ENCODE measurements at regions not wholly inside any gene's neighbourhood (a gene's known extent, or its start where the extent isn't known, plus 50 kb on each side); places are given as distances from the start of the nearest gene placed in this dataset.
"Not testable (repeated sequence)": the region's sequence is repeated elsewhere in the genome, so short reads cannot be mapped to it uniquely, and the experiment has no call there.

- not testable (repeated sequence) for TF ChIP-seq CTCF (IDR thresholded peaks at IDR 0.05); YY1 (IDR thresholded peaks at IDR 0.05; ENCODE audit: low read depth); RAD21 (IDR thresholded peaks at IDR 0.05; ENCODE audit: low read length); TEAD4 (IDR thresholded peaks at IDR 0.05; ENCODE audit: borderline replicate concordance, insufficient read depth); FOSL2 (IDR thresholded peaks at IDR 0.05; ENCODE audit: borderline replicate concordance, low read depth); EZH2phosphoT487 (IDR thresholded peaks at IDR 0.05; ENCODE audit: borderline replicate concordance, low read depth); CHD2 (IDR thresholded peaks at IDR 0.05; ENCODE audit: low read length, partially characterized antibody); FOXJ3 (CRISPR knock-in tag; IDR thresholded peaks at IDR 0.05); SMC3 (IDR thresholded peaks at IDR 0.05; ENCODE audit: low read depth, low read length); NRF1 (IDR thresholded peaks at IDR 0.05; ENCODE audit: low read depth, low read length); MAX (IDR thresholded peaks at IDR 0.05; ENCODE audit: low read depth); POLR2AphosphoS5 (IDR thresholded peaks at IDR 0.05; ENCODE audit: low read depth, low read length)
- TF ChIP-seq, protein P1, sequence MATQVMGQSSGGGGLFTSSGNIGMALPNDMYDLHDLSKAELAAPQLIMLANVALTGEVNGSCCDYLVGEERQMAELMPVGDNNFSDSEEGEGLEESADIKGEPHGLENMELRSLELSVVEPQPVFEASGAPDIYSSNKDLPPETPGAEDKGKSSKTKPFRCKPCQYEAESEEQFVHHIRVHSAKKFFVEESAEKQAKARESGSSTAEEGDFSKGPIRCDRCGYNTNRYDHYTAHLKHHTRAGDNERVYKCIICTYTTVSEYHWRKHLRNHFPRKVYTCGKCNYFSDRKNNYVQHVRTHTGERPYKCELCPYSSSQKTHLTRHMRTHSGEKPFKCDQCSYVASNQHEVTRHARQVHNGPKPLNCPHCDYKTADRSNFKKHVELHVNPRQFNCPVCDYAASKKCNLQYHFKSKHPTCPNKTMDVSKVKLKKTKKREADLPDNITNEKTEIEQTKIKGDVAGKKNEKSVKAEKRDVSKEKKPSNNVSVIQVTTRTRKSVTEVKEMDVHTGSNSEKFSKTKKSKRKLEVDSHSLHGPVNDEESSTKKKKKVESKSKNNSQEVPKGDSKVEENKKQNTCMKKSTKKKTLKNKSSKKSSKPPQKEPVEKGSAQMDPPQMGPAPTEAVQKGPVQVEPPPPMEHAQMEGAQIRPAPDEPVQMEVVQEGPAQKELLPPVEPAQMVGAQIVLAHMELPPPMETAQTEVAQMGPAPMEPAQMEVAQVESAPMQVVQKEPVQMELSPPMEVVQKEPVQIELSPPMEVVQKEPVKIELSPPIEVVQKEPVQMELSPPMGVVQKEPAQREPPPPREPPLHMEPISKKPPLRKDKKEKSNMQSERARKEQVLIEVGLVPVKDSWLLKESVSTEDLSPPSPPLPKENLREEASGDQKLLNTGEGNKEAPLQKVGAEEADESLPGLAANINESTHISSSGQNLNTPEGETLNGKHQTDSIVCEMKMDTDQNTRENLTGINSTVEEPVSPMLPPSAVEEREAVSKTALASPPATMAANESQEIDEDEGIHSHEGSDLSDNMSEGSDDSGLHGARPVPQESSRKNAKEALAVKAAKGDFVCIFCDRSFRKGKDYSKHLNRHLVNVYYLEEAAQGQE (IDR thresholded peaks at IDR 0.05; ENCODE audit: low read depth, low read length) = not testable (repeated sequence)
- TF ChIP-seq, protein P2, sequence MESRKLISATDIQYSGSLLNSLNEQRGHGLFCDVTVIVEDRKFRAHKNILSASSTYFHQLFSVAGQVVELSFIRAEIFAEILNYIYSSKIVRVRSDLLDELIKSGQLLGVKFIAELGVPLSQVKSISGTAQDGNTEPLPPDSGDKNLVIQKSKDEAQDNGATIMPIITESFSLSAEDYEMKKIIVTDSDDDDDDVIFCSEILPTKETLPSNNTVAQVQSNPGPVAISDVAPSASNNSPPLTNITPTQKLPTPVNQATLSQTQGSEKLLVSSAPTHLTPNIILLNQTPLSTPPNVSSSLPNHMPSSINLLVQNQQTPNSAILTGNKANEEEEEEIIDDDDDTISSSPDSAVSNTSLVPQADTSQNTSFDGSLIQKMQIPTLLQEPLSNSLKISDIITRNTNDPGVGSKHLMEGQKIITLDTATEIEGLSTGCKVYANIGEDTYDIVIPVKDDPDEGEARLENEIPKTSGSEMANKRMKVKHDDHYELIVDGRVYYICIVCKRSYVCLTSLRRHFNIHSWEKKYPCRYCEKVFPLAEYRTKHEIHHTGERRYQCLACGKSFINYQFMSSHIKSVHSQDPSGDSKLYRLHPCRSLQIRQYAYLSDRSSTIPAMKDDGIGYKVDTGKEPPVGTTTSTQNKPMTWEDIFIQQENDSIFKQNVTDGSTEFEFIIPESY (IDR thresholded peaks at IDR 0.05; ENCODE audit: borderline replicate concordance, low read depth) = not testable (repeated sequence)
These were observed 232.2 kb downstream of the RPLP1 start for GRCh38 chr15:69684823-69685222.

Measured in SK-N-SH (cell line).